DND-41 (cell line): ENCODE measurements at regions not wholly inside any gene's neighbourhood (a gene's known extent, or its start where the extent isn't known, plus 50 kb on each side); places are given as distances from the start of the nearest gene placed in this dataset.

ENCODE experiments used
- ATAC-seq: fragments of 200-7000 bp; cut with Tn5 transposase; 3 replicates; pipeline ENCODE4 v1.9.1; 2021; ENCODE audit warnings: low read depth; ENCODE audit not compliant: insufficient read depth
- DNase-seq: peaks from one replicate; pipeline ENCODE4 v3.0.0-alpha.2; 2020
- H2AFZ ChIP-seq: 2 replicates; pipeline ENCODE4 v1.6.0; 2012; ENCODE audit warnings: low read depth, low read length
- H3K27ac ChIP-seq: 2 replicates; pipeline ENCODE4 v1.5.1; 2012; ENCODE audit warnings: low read length, inconsistent platforms
- H3K27me3 ChIP-seq: fragments of 200-600 bp; sonication (generic); 2 replicates; pipeline ENCODE4 v1.6.0; 2012; ENCODE audit warnings: low read length, mild to moderate bottlenecking, inconsistent platforms; ENCODE audit not compliant: insufficient read depth, poor library complexity
- H3K36me3 ChIP-seq: 2 replicates; pipeline ENCODE4 v1.5.1; 2012; ENCODE audit warnings: low read length, inconsistent platforms; ENCODE audit not compliant: insufficient read depth
- H3K4me1 ChIP-seq: 2 replicates; pipeline ENCODE4 v1.5.1; 2012; ENCODE audit warnings: mild to moderate bottlenecking, low read length; ENCODE audit not compliant: insufficient read depth
- H3K4me2 ChIP-seq: 2 replicates; pipeline ENCODE4 v1.6.0; 2012; ENCODE audit warnings: mild to moderate bottlenecking, moderate library complexity, low read length, inconsistent platforms; ENCODE audit not compliant: insufficient read depth
- H3K4me3 ChIP-seq, 2 experiments: fragments of 200-600 bp in 1 of 2; shearing (Covaris generic) in 1 of 2; 2 replicates each; pipeline ENCODE4 v1.5.1; 2012 to 2016; ENCODE audit warnings: inconsistent platforms in 2 of 2, low read length in 2 of 2, mild to moderate bottlenecking in 2 of 2, low read depth in 1 of 2, moderate library complexity in 1 of 2
- H3K79me2 ChIP-seq: 2 replicates; pipeline ENCODE4 v1.6.0; 2012; ENCODE audit warnings: low read length, inconsistent platforms; ENCODE audit not compliant: insufficient read depth
- H3K9ac ChIP-seq: 2 replicates; pipeline ENCODE4 v1.6.0; 2012; ENCODE audit warnings: low read depth, mild to moderate bottlenecking, inconsistent platforms, low read length, moderate library complexity
- H3K9me3 ChIP-seq: 2 replicates; pipeline ENCODE4 v1.5.1; 2012; ENCODE audit warnings: low read length, moderate library complexity, mild to moderate bottlenecking, inconsistent platforms; ENCODE audit not compliant: insufficient read depth, severe bottlenecking
- H4K20me1 ChIP-seq: 2 replicates; pipeline ENCODE4 v1.6.0; 2012; ENCODE audit warnings: low read length; ENCODE audit not compliant: insufficient read depth
- EZH2 ChIP-seq: IDR thresholded peaks from 3 replicates; pipeline ENCODE4 v1.6.1; 2012; ENCODE audit warnings: borderline replicate concordance, low read depth, mild to moderate bottlenecking, moderate library complexity, low read length, inconsistent platforms; ENCODE audit not compliant: severe bottlenecking
- TF ChIP-seq, protein P1 (sequence below): IDR thresholded peaks from 2 replicates; pipeline ENCODE4 v1.5.1; 2012; ENCODE audit warnings: borderline replicate concordance, low read length, moderate library complexity, mild to moderate bottlenecking; ENCODE audit not compliant: poor library complexity, severe bottlenecking; ENCODE audit errors: extremely low read depth

DNA sequence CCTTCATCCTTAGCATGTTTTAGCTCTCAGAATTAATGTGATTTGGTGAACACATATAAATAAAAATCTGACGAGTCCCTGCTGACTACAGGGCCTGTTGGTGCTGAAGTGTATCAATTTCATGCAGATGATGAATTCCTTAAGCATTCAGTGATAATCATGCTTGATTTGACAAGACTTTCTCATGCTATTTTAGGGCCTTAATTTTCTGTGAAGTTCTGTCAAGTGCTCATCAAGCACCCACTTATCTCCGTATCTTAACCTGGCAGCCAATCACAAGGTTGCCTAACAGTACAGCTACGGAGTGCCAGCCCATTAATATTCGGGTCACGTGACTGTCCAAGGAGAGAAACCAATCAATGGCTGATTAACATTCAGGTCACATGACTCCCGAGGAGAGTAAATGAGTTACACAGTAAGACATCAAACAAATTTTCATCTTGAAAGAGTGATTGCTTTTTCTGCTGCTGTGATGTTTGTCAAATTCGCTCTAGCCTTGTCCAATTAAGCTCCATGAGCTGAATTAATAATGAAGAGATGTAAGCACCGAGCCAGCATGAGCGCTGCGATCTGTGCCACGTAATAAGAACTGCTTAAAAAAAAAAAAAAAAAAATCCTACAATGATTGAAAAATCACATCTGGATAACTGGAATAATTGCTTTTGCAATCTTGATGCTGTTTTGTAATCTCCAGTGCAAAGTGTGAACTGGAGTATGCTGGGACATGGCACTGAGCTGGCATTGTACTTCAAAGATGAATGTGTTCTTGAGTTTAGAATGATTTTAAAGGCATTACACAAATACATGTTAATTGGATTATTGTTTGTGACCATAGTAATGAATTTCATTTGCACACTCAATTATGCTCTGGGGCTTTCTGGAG lies 104.3 kb upstream of the SPATA31D4 start:
- ATAC-seq: no peak
- Histone ChIP-seq H3K4me3 (no peak overlapping the region), H4K20me1 (no peaks in the 10 kb centered on the region), H3K4me2 (no peak overlapping the region), H3K79me2 (no peaks in the 10 kb centered on the region), H3K27ac (no peak overlapping the region), H3K27me3 (no peaks in the 10 kb centered on the region), H2AFZ (no peak overlapping the region), H3K36me3 (no peaks in the 10 kb centered on the region), H3K9ac (no peak overlapping the region), H3K4me1 (peaks cover 16% of the 10 kb centered on the region), H3K9me3 (no peaks in the 10 kb centered on the region)
- no peak for TF ChIP-seq EZH2
- DNase-seq: no peak

DNA sequence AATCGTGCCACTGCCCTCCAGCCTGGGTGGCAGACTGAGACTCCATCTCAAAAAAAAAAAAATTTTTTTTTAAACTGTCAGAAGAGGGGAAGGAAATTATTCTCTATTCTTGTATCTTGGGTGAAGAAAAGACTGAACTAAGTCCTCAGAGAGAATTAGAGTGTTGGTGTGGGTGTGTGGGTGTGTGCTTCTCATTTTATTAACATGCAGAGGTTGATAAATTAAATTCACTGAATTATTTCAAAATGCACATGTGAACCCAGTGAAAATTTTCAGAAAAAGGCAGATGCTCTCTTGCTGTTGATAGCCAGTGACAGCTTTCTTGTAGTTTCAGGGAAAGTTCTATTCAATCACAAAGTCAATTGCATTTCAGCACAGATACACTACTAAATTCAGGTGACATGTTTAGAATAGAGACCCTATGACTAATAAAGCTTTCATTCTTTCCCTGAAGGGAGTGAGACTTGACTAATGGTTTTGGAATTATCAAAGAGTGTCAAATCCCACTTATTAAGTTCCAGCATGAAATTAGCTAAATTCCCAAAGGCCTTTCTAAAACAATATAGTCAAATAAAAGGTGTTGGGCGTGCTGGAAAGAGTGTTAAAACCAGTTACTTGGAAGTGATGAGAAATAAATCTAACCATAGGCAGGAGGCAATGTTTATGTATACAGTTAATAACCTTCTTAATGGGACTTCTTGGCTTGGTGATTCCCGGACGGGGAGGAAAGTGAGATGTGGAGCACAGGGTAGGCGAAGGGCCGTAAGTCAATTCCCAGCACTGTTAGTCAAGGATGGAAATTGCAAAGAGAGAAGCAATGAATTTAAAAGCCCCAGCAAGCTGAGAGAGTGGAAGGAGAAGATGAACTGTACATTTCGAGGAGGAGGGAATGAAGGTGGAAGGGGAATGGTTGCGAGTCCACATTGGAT lies 103.2 kb upstream of the SPATA31D4 start:
- DNase-seq: no peak
- Histone ChIP-seq H3K9me3 (no peaks in the 10 kb centered on the region), H3K36me3 (no peaks in the 10 kb centered on the region), H3K4me1 (peaks cover 21% of the 10 kb centered on the region), H3K9ac (no peak overlapping the region), H3K4me2 (no peak overlapping the region), H3K27ac (no peak overlapping the region), H2AFZ (no peak overlapping the region), H3K4me3 (no peak overlapping the region), H3K27me3 (no peaks in the 10 kb centered on the region), H3K79me2 (no peaks in the 10 kb centered on the region), H4K20me1 (no peaks in the 10 kb centered on the region)
- no peak for TF ChIP-seq EZH2
- TF ChIP-seq, protein P1, sequence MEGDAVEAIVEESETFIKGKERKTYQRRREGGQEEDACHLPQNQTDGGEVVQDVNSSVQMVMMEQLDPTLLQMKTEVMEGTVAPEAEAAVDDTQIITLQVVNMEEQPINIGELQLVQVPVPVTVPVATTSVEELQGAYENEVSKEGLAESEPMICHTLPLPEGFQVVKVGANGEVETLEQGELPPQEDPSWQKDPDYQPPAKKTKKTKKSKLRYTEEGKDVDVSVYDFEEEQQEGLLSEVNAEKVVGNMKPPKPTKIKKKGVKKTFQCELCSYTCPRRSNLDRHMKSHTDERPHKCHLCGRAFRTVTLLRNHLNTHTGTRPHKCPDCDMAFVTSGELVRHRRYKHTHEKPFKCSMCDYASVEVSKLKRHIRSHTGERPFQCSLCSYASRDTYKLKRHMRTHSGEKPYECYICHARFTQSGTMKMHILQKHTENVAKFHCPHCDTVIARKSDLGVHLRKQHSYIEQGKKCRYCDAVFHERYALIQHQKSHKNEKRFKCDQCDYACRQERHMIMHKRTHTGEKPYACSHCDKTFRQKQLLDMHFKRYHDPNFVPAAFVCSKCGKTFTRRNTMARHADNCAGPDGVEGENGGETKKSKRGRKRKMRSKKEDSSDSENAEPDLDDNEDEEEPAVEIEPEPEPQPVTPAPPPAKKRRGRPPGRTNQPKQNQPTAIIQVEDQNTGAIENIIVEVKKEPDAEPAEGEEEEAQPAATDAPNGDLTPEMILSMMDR: no peak
- no peak for ATAC-seq

DNA sequence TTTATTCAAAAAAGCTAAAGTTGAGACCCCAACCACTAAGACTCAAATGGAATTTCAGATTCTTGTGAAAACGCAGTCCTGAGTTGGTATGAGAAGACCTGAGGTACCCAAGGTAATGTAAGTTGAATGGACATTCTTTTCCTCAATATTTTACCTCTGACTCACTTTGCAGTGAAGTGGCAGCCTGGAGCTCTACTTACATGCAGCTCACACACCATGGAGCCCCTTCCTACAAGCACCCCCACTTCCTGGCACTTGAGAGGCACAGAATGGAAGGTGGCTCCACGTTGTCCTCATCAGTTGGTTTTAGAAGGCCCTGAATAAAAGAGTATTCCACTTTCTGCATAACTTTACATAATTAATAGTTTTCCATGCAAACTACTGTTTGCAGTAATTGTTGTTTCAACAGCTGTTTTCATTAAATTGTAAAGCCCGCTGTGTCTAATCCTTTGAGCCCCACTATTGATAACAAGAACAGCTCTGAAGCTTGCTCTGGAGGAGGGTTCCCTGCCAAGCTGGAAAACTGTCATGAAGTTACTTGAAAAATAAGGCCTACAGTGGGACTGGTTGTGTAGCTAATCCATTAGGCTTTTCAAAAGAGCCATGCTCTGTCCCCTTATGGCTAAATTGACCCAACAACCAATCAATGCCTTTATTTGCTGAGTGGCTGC lies 102.2 kb upstream of the SPATA31D4 start:
- H3K27ac ChIP-seq: no peak overlapping the region
- peaks cover 21% of the 10 kb centered on the region for H3K4me1 ChIP-seq
- no peak overlapping the region for H3K9ac ChIP-seq
- ATAC-seq (no peak), DNase-seq (no peak)
- H3K79me2 ChIP-seq: no peaks in the 10 kb centered on the region
- H3K4me3 ChIP-seq: no peak overlapping the region
- no peaks in the 10 kb centered on the region for H3K27me3 ChIP-seq
- no peak for TF ChIP-seq EZH2
- TF ChIP-seq, protein P1: no peak
- no peak overlapping the region for H3K4me2 ChIP-seq
- no peak overlapping the region for H2AFZ ChIP-seq
- H3K36me3 ChIP-seq: no peaks in the 10 kb centered on the region
- no peaks in the 10 kb centered on the region for H3K9me3 ChIP-seq
- no peaks in the 10 kb centered on the region for H4K20me1 ChIP-seq
